GM12872 (cell line): ENCODE measurements at regions not wholly inside any gene's neighbourhood (a gene's known extent, or its start where the extent isn't known, plus 50 kb on each side); places are given as distances from the start of the nearest gene placed in this dataset.

Source experiments
- CTCF ChIP-seq: IDR thresholded peaks from 3 replicates; pipeline ENCODE4 v1.5.1; 2011; ENCODE audit warnings: low read depth, mild to moderate bottlenecking, low read length, moderate library complexity; ENCODE audit not compliant: insufficient read depth

DNA sequence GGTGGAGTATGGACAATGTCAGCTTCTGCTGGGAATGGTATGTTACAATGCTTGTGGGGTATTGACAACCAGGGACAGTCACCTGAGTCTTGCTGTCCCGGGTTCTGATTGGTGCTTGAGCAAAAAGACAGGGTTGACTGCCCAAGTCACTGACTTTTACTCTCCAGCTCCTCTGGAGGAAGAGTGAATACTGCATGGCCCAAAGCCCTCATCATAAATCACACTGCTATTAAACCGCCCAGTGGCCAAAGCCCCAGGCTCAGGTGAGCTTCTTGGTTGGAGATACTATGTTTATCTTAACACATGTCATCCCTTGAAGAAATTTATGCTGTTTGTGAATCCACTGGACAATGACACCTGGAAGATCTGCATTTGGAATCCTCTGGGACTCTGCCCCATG is 90.0 kb upstream of the IGFBP3 start:
- no peak for TF ChIP-seq CTCF

GRCh38 chr7:46009211-46009610 is 88.1 kb upstream of the IGFBP3 start:
- no peak for TF ChIP-seq CTCF

- TF ChIP-seq CTCF, result no peak
Measured at GRCh38 chr7:46007990-46008643, 87.0 kb upstream of the IGFBP3 start.

GRCh38 chr7:46007194-46007593 is 86.1 kb upstream of the IGFBP3 start:
- no peak for TF ChIP-seq CTCF

DNA sequence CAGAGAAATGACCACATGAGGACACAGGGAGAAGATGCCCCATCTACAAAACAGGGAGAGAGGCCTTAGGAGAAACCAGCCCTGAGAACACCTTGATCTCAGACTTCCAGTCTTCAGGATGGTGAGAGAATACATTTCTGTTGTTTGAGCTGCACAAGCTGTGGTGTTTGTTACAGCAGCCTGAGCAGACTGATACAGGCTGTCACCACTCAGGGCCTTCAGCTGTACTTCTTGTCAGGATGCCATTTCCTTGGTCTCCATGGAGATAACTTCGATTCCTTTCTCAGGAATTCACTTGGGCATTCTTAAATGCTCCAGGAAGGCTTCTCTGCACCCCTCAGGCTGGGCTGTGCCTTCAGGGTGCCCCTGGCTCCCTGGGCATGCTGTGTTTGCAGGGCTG is 85.7 kb upstream of the IGFBP3 start:
- TF ChIP-seq CTCF, result no peak

DNA sequence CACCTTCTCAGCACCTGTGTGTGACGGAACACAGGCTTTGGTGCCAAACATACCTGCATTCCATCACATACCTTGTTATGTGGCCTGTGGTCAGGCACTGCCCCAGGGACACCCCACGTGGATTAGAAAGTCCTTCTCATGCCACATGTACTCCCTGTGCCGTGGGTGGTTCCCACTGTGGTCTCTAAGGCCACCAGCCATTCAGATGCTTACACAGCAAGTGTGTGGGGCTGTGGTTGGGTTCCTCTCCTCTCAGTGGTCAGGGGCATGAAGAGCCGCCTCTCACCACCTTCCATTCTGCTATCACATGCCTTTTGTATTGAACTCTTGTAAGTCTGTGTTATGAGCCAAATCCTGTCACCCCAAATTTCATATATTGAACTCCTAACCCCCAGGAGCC is 85.1 kb upstream of the IGFBP3 start:
- TF ChIP-seq CTCF, result no peak

DNA sequence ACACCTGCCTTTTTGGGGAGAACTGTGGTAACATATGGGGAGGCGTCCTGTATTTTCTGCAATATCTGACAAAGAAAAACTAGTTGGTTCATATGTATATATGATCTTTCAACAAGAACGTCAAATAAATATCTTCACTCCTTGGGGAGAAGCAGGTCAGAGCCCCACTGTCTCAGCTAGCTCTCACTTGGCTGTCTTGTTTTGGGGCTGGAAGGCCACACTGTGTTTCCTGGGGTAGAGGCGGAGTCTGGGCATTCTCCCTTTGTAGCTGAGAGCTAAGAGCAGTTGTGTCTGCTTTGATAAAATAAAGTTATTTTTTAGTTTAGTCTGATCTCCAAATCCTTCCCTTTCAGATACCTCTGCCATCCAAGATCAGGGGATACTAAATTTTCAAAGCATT is 83.9 kb upstream of the IGFBP3 start:
- no peak for TF ChIP-seq CTCF
